Astrocyte (in vitro differentiated cells and primary cell): ENCODE measurements at regions not wholly inside any gene's neighbourhood (a gene's known extent, or its start where the extent isn't known, plus 50 kb on each side); places are given as distances from the start of the nearest gene placed in this dataset.
"Not testable (repeated sequence)": the region's sequence is repeated elsewhere in the genome, so short reads cannot be mapped to it uniquely, and the experiment has no call there.

Source experiments
- DNase-seq: peaks from one replicate; pipeline ENCODE4 v3.0.0-alpha.2; 2010; ENCODE audit warnings: low read depth
- FAIRE-seq: peaks from 2 replicates; lab custom pipeline; 2011; peaks lifted over from hg19 to GRCh38; lab: Jason Lieb, UNC
- H2AFZ ChIP-seq: 2 replicates; pipeline ENCODE4 v1.6.0; 2012; ENCODE audit warnings: low read depth, low read length, inconsistent platforms
- H3K27ac ChIP-seq: 2 replicates; pipeline ENCODE4 v1.5.1; 2011; ENCODE audit warnings: low read depth, low read length, inconsistent platforms
- H3K27me3 ChIP-seq: 2 replicates; pipeline ENCODE4 v1.6.0; 2011; ENCODE audit warnings: low read length, inconsistent platforms; ENCODE audit not compliant: insufficient read depth
- H3K36me3 ChIP-seq: 2 replicates; pipeline ENCODE4 v1.5.1; 2011; ENCODE audit warnings: low read length, inconsistent platforms; ENCODE audit not compliant: insufficient read depth
- H3K4me1 ChIP-seq: 2 replicates; pipeline ENCODE4 v1.5.1; 2011; ENCODE audit warnings: low read length, inconsistent platforms; ENCODE audit not compliant: insufficient read depth
- H3K4me2 ChIP-seq: 2 replicates; pipeline ENCODE4 v1.6.0; 2012; ENCODE audit warnings: low read length, inconsistent platforms
- H3K4me3 ChIP-seq: 2 replicates; pipeline ENCODE4 v1.5.1; 2011; ENCODE audit warnings: low read depth, mild to moderate bottlenecking, low read length, inconsistent platforms; ENCODE audit not compliant: insufficient read depth
- H3K79me2 ChIP-seq: 2 replicates; pipeline ENCODE4 v1.6.0; 2012; ENCODE audit warnings: mild to moderate bottlenecking, low read length, inconsistent platforms; ENCODE audit not compliant: insufficient read depth
- H3K9ac ChIP-seq: 2 replicates; pipeline ENCODE4 v1.6.0; 2012; ENCODE audit warnings: mild to moderate bottlenecking, low read length, inconsistent platforms
- H3K9me3 ChIP-seq: 2 replicates; pipeline ENCODE4 v1.5.1; 2012; ENCODE audit warnings: low read depth, mild to moderate bottlenecking, low read length, inconsistent platforms; ENCODE audit not compliant: insufficient read depth
- H4K20me1 ChIP-seq: 2 replicates; pipeline ENCODE4 v1.6.0; 2012; ENCODE audit warnings: low read length, inconsistent platforms; ENCODE audit not compliant: insufficient read depth
- H3K27ac Mint-ChIP-seq: one replicate; pipeline ENCODE4 v1.8.0; 2021; ENCODE audit warnings: mild to moderate bottlenecking, mixed read lengths; ENCODE audit not compliant: unreplicated experiment
- H3K27me3 Mint-ChIP-seq: one replicate; pipeline ENCODE4 v1.8.0; 2021; ENCODE audit warnings: low read depth, mixed read lengths; ENCODE audit not compliant: unreplicated experiment
- H3K36me3 Mint-ChIP-seq: one replicate; pipeline ENCODE4 v1.8.0; 2021; ENCODE audit warnings: low read depth, mixed read lengths; ENCODE audit not compliant: unreplicated experiment
- H3K4me1 Mint-ChIP-seq: one replicate; pipeline ENCODE4 v1.8.0; 2021; ENCODE audit warnings: low read depth, mixed read lengths; ENCODE audit not compliant: unreplicated experiment
- H3K4me3 Mint-ChIP-seq: one replicate; pipeline ENCODE4 v1.8.0; 2021; ENCODE audit warnings: mild to moderate bottlenecking, moderate library complexity, mixed read lengths; ENCODE audit not compliant: unreplicated experiment
- H3K9me3 Mint-ChIP-seq: one replicate; pipeline ENCODE4 v1.8.0; 2021; ENCODE audit warnings: mild to moderate bottlenecking, mixed read lengths; ENCODE audit not compliant: unreplicated experiment
- CTCF ChIP-seq: IDR thresholded peaks from 2 replicates; pipeline ENCODE4 v1.5.1; 2011; ENCODE audit warnings: low read depth, mild to moderate bottlenecking, inconsistent platforms, low read length, moderate library complexity; ENCODE audit not compliant: insufficient read depth
- EZH2 ChIP-seq: IDR thresholded peaks from 2 replicates; pipeline ENCODE4 v1.6.1; 2012; ENCODE audit warnings: mild to moderate bottlenecking, low read length, inconsistent platforms; ENCODE audit not compliant: insufficient read depth

GRCh38 chr14:44732144-44732543, 225.1 kb upstream of the FSCB start:
- H3K4me2 ChIP-seq = no peak overlapping the region
- Mint-ChIP-seq H3K27ac (no peak overlapping the region), H3K9me3 (no peaks in the 10 kb centered on the region), H3K4me1 (no peaks in the 10 kb centered on the region), H3K36me3 (no peaks in the 10 kb centered on the region), H3K27me3 (no peaks in the 10 kb centered on the region), H3K4me3 (no peak overlapping the region)
- H3K9me3 ChIP-seq = no peaks in the 10 kb centered on the region
- no peak overlapping the region for H3K9ac ChIP-seq
- H3K27me3 ChIP-seq = no peaks in the 10 kb centered on the region
- H3K27ac ChIP-seq = no peak overlapping the region
- TF ChIP-seq EZH2 (no peak), CTCF (no peak)
- DNase-seq (no peak), FAIRE-seq (no peak)
- H3K79me2 ChIP-seq = no peaks in the 10 kb centered on the region
- H3K36me3 ChIP-seq = no peaks in the 10 kb centered on the region
- no peak overlapping the region for H3K4me3 ChIP-seq
- no peaks in the 10 kb centered on the region for H4K20me1 ChIP-seq
- H3K4me1 ChIP-seq = no peaks in the 10 kb centered on the region
- no peak overlapping the region for H2AFZ ChIP-seq

GRCh38 chr14:44730860-44731259, 223.8 kb upstream of the FSCB start:
- no peak overlapping the region for H3K4me3 Mint-ChIP-seq
- FAIRE-seq = no peak

GRCh38 chr14:44721395-44721794, 214.3 kb upstream of the FSCB start:
- H3K36me3 ChIP-seq, DNase-seq, H4K20me1 ChIP-seq, H3K4me1 ChIP-seq, H3K27me3 ChIP-seq, H3K4me3 ChIP-seq, FAIRE-seq, H3K79me2 ChIP-seq, H3K27ac Mint-ChIP-seq, H3K27ac ChIP-seq, H3K4me1 Mint-ChIP-seq, H2AFZ ChIP-seq, H3K9me3 ChIP-seq, H3K4me3 Mint-ChIP-seq, H3K4me2 ChIP-seq, H3K9ac ChIP-seq, H3K36me3 Mint-ChIP-seq, H3K27me3 Mint-ChIP-seq: not testable (repeated sequence)
- peaks cover 17% of the 10 kb centered on the region for H3K9me3 Mint-ChIP-seq

More at GRCh38 chr14:44730860-44731259, 223.8 kb upstream of the FSCB start:
- no peaks in the 10 kb centered on the region for H3K27me3 ChIP-seq
- H2AFZ ChIP-seq = no peak overlapping the region
- H4K20me1 ChIP-seq = no peaks in the 10 kb centered on the region
- Mint-ChIP-seq H3K36me3 (no peaks in the 10 kb centered on the region), H3K27ac (no peak overlapping the region), H3K27me3 (no peaks in the 10 kb centered on the region), H3K9me3 (no peaks in the 10 kb centered on the region), H3K4me1 (no peaks in the 10 kb centered on the region)
- no peaks in the 10 kb centered on the region for H3K9me3 ChIP-seq
- no peak for TF ChIP-seq EZH2
- TF ChIP-seq CTCF = no peak
- H3K4me2 ChIP-seq = no peak overlapping the region
- no peaks in the 10 kb centered on the region for H3K79me2 ChIP-seq
- H3K4me3 ChIP-seq = no peak overlapping the region
- DNase-seq = no peak
- no peaks in the 10 kb centered on the region for H3K4me1 ChIP-seq
- H3K36me3 ChIP-seq = no peaks in the 10 kb centered on the region
- no peak overlapping the region for H3K9ac ChIP-seq
- no peak overlapping the region for H3K27ac ChIP-seq
